IPS-NIHi7 (cell line): ENCODE measurements at regions not wholly inside any gene's neighbourhood (a gene's known extent, or its start where the extent isn't known, plus 50 kb on each side); places are given as distances from the start of the nearest gene placed in this dataset.

Experiments used
- DNase-seq: peaks from one replicate; pipeline ENCODE4 v3.0.0; 2012; ENCODE audit warnings: mixed read lengths; ENCODE audit errors: extremely low spot score

DNA sequence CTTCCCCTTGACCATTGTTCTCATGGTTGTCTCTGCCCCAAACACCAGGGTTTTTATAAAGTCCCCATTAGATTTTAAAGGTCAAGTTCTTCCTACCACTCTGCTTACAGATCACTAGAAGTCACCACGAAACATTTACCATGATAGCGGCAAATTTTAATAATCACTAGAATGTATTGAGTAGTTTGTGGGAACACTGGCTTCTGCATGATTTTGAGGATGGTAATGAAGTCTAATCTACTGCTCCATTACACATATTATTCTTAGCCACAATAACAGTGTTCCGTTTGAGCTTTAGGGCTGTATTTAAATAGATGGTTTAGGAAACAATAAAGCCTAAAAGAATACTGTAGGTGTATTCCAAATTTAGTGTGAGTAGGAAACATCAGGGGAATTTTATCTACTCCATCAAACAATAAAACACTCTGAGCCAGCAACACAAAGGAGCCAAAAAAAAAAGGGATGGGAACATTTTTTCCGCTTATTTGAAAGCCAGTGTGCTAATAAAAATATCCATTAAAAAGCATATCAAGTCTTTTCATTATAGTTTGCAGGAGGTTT, 49.7 kb downstream of the KLF12 start:
- DNase-seq = no peak

DNA sequence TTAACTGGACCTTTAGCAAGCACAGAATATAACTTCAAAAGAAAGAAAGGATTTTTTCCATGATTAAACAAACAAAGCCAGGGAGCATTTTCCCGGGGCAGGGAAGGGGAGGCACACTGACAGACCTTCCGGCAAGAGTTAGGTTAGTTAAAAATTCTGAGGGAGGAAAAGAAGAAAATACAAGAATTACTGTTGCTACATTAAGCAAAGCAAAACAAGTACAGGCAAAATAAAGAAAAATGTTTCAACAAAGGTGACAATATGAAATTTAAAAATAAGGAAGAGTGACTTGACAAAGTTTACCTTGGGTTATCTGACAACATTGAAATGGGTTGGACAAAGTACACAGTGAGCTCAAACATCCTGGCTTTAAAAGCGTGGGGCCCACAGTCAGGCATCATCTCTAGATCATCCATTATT, 51.5 kb downstream of the KLF12 start:
- DNase-seq = no peak

DNA sequence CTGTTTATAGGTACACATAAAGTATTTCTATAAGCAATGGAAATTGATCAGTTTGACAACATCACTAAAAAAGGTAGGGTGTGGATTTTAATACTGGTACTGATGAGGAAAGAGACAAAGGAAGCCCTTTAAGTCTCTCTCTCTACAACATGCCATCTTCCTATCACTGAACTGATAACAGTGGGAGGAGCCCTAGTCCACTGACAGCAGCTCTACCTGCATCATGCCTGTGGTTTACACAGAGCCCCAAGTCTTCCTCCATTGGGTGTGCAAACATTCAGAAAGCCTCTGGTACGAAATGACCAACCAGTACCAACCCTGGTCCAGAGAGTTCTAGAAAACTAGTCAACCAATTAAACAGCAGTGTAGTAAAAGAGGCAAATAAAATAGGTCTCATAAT, 53.4 kb downstream of the KLF12 start:
- DNase-seq = no peak

DNA sequence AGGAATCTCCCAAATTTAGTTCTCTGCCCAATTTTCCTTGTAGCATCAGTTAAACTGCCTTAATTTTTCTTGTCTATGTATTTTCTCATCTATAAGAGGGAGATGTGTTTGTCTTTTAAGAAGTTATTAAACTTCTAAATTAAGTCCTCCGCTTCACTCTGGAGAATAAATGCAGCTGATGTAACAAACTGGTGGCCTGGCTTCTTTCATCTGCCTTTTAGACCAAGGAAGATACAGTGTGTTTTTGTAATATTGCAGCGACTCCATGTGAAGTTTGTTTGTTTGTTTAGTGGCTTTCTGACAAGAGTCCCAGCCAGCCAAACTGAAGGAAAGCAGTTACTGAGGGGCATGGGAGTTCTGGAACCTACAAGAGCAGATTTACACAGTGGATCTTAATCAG, 56.4 kb downstream of the KLF12 start:
- DNase-seq = no peak

DNA sequence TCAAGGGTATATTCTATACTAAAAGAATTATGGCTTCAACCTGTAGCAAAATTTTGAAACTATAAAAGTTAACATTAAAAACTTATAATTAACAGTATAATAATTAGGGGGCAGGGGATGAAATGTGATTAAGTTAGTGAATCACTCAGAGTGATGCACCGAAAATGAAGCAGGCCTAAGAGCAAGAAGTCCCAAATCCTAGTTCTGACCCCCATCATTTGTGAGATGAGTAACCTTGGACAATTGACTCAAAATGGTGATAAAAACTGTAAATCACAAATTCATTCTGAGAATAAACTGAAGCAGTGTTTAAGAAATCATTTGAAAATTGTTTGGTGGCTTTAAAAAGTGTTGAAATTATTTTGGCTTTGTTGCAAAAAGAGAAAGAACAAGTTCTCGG, 56.8 kb downstream of the KLF12 start:
- DNase-seq = no peak

DNA sequence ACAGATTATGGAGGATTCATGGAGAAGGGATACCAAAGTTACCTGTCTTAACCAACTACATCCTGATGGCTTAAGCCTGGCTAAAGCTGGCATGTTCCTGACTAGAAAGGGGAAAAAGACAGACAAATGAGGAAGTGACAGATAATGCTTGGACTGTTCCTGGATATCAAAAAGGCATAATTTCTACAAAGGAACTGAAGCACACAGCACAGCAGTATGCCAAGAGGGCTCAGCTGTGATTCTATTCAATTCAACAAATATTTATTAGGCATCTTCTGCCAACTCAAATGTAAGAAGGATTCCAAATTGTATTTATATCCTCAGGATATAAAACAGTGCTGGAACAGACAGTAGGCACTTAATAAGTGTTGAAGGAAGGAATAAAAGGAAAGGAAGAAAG, 59.5 kb downstream of the KLF12 start:
- no peak for DNase-seq

DNA sequence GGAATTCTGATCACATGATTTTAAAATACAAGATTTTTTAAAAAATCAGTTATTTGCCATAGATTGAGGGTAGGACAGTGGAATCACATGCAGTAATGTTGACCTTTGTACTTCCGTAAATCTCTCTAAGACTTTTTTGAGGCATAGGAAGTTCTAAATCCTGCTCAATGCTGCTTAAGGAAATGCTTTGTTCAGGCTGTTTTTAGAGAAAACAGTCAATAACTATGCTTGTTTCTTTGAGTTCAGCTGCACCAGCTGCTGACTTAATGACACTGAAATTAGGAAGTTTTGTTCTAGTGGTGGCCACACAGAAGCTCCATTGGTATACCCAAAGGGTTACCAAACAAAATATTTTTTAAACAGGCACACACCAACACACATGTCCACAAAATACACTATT, 60.9 kb downstream of the KLF12 start:
- DNase-seq = no peak

DNA sequence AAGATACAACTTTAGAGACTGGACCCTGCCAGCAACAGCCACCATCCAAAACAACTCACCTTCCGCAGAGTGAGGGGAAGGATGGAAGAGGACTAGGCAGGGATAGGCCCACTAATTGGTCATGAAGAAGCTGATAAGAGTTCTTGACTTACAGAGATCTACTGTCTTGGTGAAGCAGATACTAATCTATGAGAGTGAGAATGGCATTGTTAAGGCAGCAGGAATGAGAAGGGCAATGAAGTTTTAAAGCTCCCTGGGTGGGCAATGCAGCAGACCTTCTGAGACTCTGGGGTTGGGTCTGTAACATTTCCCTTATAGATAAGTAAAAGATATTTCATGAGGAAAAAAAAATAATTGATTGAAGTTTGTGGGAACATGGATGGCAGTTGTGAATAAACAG, 63.7 kb downstream of the KLF12 start:
- no peak for DNase-seq

DNA sequence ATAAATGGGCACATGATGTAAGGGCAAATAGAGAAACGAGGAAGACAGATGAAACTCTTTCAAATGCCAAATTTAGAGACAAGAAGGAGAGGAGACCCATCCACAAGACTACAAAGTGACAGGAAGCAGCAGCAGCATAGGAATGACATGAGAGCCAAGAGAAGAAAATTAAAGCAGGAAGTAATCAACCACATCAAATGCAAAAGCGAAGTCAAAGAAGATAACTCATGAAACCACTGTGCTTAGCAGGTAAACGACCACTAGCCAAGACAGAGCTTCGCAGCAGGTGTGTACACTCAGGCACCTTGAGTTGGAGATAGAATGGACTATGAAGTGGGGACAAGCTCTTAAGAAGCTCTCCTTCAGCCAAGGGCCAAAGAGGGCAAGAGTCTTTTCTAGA, 64.1 kb downstream of the KLF12 start:
- DNase-seq = no peak

DNA sequence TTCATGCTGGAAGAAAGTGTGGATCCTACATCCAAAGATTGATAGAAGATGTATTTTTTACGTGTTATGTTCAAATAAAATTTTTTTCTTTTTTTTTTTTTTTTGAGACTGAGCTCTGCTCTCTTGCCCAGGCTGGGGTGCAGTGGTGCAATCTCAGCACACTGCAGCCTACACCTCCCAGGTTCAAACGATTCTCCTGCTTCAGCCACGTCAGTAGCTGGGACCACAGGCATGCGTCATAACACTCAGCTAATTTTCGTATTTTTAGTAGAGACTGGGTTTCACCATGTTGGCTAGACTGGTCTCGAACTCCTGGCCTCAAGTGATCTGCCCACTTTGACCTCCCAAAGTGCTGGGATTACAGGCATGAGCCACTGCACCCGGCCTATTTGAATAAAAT, 65.7 kb downstream of the KLF12 start:
- DNase-seq = no peak

DNA sequence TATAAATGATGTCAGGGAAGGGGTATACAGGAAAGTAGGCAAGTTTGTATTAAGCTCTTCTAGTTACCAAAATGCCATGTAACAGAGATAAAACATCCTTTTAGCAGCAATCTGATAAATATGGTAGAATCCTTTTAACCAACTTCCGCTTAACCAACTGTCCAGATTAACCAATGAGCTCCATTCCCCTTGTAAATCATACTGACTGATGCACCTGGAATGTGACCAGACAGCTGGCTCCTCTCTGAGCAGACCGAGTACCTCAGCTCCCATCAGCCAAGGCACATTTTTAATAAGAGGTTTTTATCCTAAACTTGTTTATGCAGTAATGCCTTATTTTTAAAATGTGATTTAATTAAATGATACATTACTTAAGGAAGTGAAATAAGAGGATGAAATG, 66.4 kb downstream of the KLF12 start:
- DNase-seq = no peak

DNA sequence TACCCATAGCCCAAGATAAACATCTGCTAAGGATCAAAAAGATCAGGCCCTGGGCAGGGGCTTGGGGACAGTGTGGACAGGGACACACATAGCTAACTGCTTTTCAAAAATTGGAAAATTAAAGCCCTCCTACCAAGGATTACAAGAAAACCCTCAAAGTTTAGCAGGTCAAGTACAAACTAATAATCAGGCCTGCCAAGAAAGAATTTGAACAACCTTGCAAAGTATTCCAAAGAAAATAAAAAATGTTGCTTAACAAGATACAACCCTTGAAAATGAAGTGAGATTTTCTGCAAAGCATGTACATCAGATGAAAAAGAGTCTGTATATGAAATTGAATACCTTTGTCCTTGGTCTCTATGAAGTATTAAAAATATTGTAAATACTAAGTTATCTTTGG, 67.3 kb downstream of the KLF12 start:
- no peak for DNase-seq

DNA sequence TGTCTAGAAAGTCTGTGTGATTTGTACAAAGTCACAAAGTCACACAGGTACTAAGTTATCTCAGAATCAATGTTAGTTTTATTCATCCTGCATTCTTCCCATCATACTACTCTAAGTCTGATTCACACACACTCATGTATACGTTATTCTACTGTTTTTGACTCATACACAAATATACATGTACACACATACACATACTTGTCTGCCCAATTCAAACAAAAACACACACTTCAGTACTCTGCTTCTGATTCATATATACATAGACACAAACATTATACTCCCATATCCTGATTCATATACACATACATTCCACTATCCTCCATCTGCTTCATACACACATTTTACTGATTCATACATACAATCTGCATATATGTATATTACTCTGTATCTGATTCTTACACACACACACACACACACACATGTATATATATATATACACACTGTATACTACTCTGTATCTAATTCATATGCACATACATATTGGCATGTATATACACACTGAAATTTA, 69.3 kb downstream of the KLF12 start:
- DNase-seq = no peak

DNA sequence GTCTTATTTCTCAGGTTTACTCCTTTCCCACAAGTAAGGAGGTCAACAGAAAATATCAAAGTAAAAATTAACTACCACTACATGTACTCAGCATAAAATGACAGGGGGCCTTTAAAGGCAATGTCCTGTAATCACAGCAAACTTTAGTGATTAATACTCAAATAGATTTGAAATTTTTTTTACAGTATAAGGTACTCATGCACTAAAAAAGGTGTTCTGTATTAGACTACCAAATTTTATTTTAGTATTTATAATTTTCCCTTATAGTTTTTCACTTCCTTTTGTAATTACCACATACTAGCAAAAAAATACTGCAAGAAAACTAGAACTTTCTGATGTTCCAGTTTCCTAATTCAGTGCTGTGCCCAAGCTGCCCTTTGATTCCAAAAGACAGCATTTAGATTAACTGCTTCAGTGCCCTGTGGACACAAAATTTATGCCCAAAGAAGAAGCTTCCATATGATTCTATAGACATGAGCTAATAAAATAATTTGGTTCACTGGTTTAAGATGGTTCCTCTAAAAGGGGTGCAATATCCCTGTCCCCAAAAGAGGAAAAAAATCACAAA, 70.6 kb downstream of the KLF12 start:
- no peak for DNase-seq

DNA sequence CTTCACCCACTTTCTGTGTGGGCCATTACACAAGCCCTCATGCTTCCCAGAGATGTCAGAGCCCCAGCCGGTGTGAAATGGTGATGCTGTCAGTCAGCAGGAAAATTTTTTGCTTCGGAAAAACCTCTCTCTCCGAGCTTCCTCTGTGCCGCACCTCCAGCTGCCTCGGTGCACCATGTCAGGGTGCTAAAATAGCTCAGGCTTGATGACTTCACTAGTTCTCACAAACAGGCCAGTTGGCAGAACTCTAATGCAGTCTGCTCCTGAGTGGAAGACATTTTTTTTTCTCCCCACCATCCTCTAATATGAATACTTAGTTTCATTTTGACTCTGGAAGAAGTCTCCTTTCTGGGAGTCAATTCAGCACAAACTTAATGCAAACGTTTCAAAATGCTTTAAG, 71.3 kb downstream of the KLF12 start:
- DNase-seq = no peak

DNA sequence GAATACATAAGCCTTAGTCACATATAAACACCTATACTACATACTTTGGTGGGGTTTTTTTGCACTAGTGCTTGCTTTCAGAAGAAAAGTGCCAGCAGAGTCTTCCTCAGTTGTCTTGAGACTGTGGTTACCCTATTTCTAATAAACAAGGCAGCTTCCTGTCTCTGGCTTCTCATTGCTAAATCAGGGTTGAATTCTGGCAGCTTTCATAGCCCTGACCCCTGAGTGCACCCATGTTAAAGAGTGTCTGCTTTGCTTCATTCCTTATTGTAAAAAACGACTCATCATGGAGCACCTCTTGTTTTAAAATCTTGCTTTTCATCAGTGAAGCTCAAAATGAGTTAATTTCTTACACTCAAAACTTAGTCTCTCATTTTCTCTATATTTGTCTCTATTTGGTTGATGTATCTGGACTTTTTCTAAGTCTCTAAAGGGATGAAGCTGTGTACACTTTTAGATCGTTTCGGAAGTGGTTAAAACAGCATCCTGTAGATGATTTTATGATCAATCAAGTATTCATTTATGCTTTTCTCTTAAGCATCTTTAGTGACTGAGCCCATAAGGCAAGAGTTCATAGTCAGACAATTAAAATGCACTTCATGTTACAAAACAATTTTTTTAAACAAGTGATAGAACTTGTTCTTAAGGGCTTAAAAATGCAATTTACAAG, 72.1 kb downstream of the KLF12 start:
- no peak for DNase-seq

DNA sequence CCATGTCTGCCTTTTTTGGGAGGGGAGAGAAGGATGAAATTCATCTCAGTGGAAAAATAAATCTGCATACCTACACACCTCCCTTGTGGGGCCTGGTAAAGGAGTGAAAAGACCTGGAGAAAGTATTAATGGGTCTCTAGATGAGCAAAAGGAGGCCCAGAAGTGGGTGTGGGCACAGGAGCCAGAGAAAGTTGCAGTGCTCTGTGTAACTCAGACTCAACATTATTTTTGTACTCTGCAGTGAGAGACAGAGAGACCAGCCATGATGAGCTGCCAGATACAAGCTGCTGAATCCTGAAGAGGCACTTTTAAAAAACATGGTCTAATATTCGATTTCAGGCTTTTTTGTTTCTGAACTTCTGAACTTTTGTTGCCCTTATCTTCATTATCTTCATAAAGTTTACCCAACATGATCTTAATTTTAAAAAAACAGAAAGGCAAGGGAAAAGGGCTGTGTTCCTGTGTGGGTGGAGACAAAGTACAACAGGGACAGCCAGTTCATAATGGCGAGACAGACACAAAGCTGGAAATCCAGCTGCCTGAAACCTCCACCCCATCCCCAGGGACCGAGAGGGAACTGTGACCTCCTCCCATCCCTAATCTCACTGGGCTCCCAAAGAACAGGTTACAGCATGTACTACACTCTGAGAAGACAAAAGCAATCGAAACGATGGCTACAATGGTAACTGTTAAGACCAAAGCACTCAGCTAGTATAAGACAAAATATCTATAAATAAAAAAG, 77.2 kb downstream of the KLF12 start:
- DNase-seq = no peak

DNA sequence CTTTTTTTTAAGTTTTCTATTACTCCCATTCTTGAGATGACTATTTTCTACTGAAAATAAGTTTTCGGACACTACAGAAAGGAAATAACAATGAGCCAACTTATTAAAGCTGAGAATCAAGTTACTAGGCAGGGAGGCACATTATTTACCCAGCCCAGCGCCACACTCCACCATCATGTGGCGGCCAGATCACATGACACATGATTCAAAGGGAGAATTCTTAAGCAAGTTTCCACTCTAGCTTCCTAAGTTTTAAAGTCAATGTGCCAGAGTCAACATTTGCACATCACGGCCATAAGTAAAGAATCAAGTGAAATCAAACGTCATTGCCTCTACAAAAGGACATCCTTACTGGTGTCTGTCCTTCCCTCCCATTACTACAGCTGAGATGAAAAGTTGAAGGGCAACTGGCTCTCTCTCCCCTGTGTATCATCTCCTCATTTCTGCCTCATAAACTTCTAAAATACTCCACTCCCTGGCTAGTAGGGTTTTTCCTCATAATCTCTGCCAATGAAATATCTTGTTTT, 81.7 kb downstream of the KLF12 start:
- DNase-seq = no peak

DNA sequence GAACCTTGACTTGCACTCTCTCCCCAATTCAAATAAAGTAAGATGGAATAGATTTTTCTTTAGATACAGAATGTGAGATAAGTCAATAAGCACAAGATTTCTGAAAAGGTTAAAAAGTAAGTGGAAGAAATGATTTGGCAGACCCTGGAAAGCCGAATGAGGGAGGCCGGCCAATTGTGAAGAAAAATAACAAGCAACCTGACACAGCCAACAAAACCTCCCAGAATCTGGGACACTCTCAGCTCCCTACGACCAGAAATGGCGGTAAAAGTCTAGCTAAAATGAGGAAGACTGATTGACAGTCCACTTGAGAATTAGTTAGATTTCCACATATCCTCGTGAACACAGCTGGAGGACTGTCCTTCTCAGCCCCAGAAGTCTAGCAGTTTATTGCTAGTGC, 85.4 kb downstream of the KLF12 start:
- no peak for DNase-seq

DNA sequence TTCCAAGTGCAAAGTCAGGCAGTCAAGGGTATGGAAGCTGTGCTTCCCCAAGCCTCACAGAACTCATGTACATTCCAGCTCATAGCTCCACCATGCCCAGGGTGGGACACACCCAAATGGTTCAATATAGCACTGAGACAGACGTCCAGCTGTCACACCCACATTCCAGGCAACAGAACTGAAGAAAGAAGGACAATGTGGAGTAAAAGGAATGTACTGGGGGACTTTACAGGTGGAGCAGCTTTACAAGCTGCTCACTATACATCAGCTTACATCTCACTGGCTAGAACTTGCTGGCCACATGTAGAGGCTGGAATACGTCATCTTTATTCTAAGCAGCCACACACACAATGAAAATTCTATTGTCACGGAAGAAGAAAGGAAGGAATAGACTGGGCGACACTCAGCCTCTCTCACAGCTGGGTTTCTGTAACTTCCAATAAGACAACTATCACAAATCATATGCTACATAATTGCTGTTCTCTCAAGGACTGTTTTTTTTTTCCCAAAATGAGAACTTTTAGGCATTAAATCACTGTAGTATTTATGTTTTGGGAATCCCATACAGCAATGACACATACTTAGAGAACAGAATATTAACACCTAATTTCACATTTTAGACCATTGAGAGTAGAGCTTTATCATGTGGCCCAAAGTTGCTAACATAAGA, 86.1 kb downstream of the KLF12 start:
- DNase-seq = no peak

DNA sequence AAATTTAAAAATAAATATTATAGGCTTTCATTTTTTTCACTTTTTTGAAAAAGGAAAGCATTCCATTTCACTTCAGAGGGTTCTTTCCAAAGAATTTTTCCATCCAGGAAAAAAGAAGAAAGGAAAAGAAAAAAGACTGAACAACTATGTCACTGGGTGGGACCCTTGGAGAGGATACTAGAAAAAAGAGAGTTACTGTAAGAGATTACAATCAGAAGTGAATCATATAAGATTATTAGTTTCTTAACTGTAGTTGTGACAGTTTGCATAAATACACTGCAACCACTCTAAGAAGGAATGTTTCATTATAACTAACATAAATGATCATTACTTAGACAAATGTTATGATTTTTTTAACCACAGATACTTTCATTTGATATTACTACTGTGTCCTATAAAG, 87.8 kb downstream of the KLF12 start:
- DNase-seq = no peak

DNA sequence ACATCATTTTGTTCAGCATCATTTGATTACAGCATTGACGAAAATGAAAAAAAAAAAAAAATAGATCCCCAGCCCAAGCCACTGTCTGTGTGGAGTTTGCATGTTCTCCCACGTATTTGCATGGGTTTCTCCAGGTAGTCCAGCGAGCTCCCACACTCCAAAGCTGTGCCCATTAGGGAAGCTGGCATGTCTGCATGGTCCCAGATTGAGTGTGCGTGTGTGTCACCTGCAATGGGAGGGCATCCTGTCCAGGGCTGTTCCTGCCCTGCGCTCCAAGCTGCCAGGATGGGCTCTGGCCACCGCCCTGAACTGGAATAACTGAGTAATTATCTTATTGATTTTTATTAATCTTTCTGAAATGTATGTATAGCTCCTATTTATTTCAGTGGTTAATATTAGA, 88.6 kb downstream of the KLF12 start:
- no peak for DNase-seq
